CD4-positive, CD25-positive, alpha-beta regulatory T cell (primary cell): ENCODE measurements at regions not wholly inside any gene's neighbourhood (a gene's known extent, or its start where the extent isn't known, plus 50 kb on each side); places are given as distances from the start of the nearest gene placed in this dataset.

Experiments
- ATAC-seq, 2 donors: fragments of 150-1000 bp; cut with Tn5 transposase; one replicate each; pipeline ENCODE4 v1.10.0; 2021; ENCODE audit warnings: low read depth in 2 of 2, moderate number of reproducible peaks in 2 of 2, moderate library complexity in 1 of 2
- DNase-seq, 3 donors: peaks; one replicate each; pipeline versions ENCODE4 v3.0.0 to v3.0.0-alpha.2; 2012 to 2022; ENCODE audit warnings: mixed read lengths in 1 of 3
- H3K27ac ChIP-seq: one replicate; pipeline ENCODE4 v1.7.0; 2013; ENCODE audit warnings: mild to moderate bottlenecking, low read length; ENCODE audit not compliant: insufficient read depth, poor library complexity, severe bottlenecking
- H3K27me3 ChIP-seq: one replicate; pipeline ENCODE4 v1.7.0; 2013; ENCODE audit warnings: low read length; ENCODE audit not compliant: control insufficient read depth, insufficient read depth
- H3K36me3 ChIP-seq: one replicate; pipeline ENCODE4 v1.7.0; 2013; ENCODE audit warnings: mild to moderate bottlenecking, low read length, moderate library complexity; ENCODE audit not compliant: control insufficient read depth, insufficient read depth
- H3K4me1 ChIP-seq: 2 replicates; pipeline ENCODE4 v1.7.0; 2013; ENCODE audit warnings: mild to moderate bottlenecking, low read length; ENCODE audit not compliant: insufficient read depth, control insufficient read depth, poor library complexity, severe bottlenecking
- H3K4me3 ChIP-seq: one replicate; pipeline ENCODE4 v1.7.0; 2013; ENCODE audit warnings: low read depth, mild to moderate bottlenecking, low read length, moderate library complexity
- H3K9me3 ChIP-seq, 2 experiments: 1 replicate in 1 of 2; 2 replicates in 1 of 2; pipeline ENCODE4 v1.7.0; 2013; ENCODE audit warnings: low read length in 2 of 2, mild to moderate bottlenecking in 1 of 2, moderate library complexity in 1 of 2; ENCODE audit not compliant: control insufficient read depth in 2 of 2
- H3K27ac Mint-ChIP-seq, 3 donors: one replicate each; pipeline ENCODE4 v1.8.0; 2020 to 2022; ENCODE audit warnings: mild to moderate bottlenecking in 3 of 3, mixed read lengths in 3 of 3, moderate library complexity in 2 of 3
- H3K27me3 Mint-ChIP-seq: one replicate; pipeline ENCODE4 v1.8.0; 2022; ENCODE audit warnings: mild to moderate bottlenecking, mixed read lengths
- H3K36me3 Mint-ChIP-seq: one replicate; pipeline ENCODE4 v1.8.0; 2020; ENCODE audit warnings: mixed read lengths
- H3K4me1 Mint-ChIP-seq, 4 donors: one replicate each; pipeline ENCODE4 v1.8.0; 2020 to 2022; ENCODE audit warnings: mixed read lengths in 4 of 4, mild to moderate bottlenecking in 1 of 4
- H3K4me3 Mint-ChIP-seq, 4 donors: one replicate each; pipeline ENCODE4 v1.8.0; 2020 to 2022; ENCODE audit warnings: mild to moderate bottlenecking in 4 of 4, mixed read lengths in 4 of 4, moderate library complexity in 3 of 4
- H3K9me3 Mint-ChIP-seq, 7 donors: one replicate each; pipeline ENCODE4 v1.8.0; 2020 to 2022; ENCODE audit warnings: mixed read lengths in 7 of 7, mild to moderate bottlenecking in 3 of 7, moderate library complexity in 2 of 7

GRCh38 chr3:55247666-55248065 lies 239.4 kb downstream of the WNT5A start:
- H3K9me3 ChIP-seq: no peaks in the 10 kb centered on the region
- no peaks in the 10 kb centered on the region for H3K36me3 Mint-ChIP-seq
- ATAC-seq (no peak), DNase-seq (no peak)
- H3K4me1 ChIP-seq: no peaks in the 10 kb centered on the region
- no peak overlapping the region for H3K27ac Mint-ChIP-seq
- H3K27me3 Mint-ChIP-seq: no peaks in the 10 kb centered on the region
- no peak overlapping the region for H3K4me3 ChIP-seq
- H3K36me3 ChIP-seq: no peaks in the 10 kb centered on the region
- H3K9me3 Mint-ChIP-seq: peaks cover 3 to 13% (median 5%) of the 10 kb centered on the region in 7 donors
- H3K27ac ChIP-seq: no peak overlapping the region
- H3K4me3 Mint-ChIP-seq: no peak overlapping the region
- H3K27me3 ChIP-seq: no peaks in the 10 kb centered on the region
- H3K4me1 Mint-ChIP-seq: no peaks in the 10 kb centered on the region

- H3K9me3 ChIP-seq: no peaks in the 10 kb centered on the region
- no peak overlapping the region for H3K27ac Mint-ChIP-seq
- no peak for ATAC-seq
- no peak overlapping the region for H3K4me3 Mint-ChIP-seq
- H3K27ac ChIP-seq: no peak overlapping the region
- peaks cover 2 to 11% (median 6%) of the 10 kb centered on the region in 7 donors for H3K9me3 Mint-ChIP-seq
- H3K27me3 Mint-ChIP-seq: no peaks in the 10 kb centered on the region
- H3K4me1 Mint-ChIP-seq: no peaks in the 10 kb centered on the region
- no peak for DNase-seq
- H3K4me3 ChIP-seq: no peak overlapping the region
- no peaks in the 10 kb centered on the region for H3K36me3 Mint-ChIP-seq
- H3K4me1 ChIP-seq: no peaks in the 10 kb centered on the region
- H3K27me3 ChIP-seq: no peaks in the 10 kb centered on the region
- no peaks in the 10 kb centered on the region for H3K36me3 ChIP-seq
Observed at GRCh38 chr3:55246033-55246432, 241.1 kb downstream of the WNT5A start.

GRCh38 chr3:55245351-55245750 lies 241.8 kb downstream of the WNT5A start:
- Mint-ChIP-seq H3K27me3 (no peaks in the 10 kb centered on the region), H3K36me3 (no peaks in the 10 kb centered on the region), H3K4me1 (no peaks in the 10 kb centered on the region), H3K4me3 (no peak overlapping the region), H3K27ac (no peak overlapping the region), H3K9me3 (peaks cover 2 to 11% (median 7%) of the 10 kb centered on the region in 7 donors)
- H3K4me1 ChIP-seq: no peaks in the 10 kb centered on the region
- ATAC-seq (no peak), DNase-seq (no peak)
- no peaks in the 10 kb centered on the region for H3K9me3 ChIP-seq
- H3K36me3 ChIP-seq: no peaks in the 10 kb centered on the region
- no peak overlapping the region for H3K4me3 ChIP-seq
- no peak overlapping the region for H3K27ac ChIP-seq
- H3K27me3 ChIP-seq: no peaks in the 10 kb centered on the region

- Histone ChIP-seq H3K27ac (no peak overlapping the region), H3K9me3 (no peaks in the 10 kb centered on the region), H3K36me3 (no peaks in the 10 kb centered on the region), H3K27me3 (no peaks in the 10 kb centered on the region), H3K4me3 (no peak overlapping the region), H3K4me1 (no peaks in the 10 kb centered on the region)
- Mint-ChIP-seq H3K27ac (no peak overlapping the region), H3K4me3 (no peak overlapping the region), H3K9me3 (peaks cover 0 to 8% (median 5%) of the 10 kb centered on the region in 7 donors), H3K36me3 (no peaks in the 10 kb centered on the region), H3K4me1 (no peaks in the 10 kb centered on the region), H3K27me3 (no peaks in the 10 kb centered on the region)
- ATAC-seq (no peak), DNase-seq (no peak)
Observed at GRCh38 chr3:55244247-55244646, 242.9 kb downstream of the WNT5A start.

- no peak overlapping the region for H3K27ac Mint-ChIP-seq
- Histone ChIP-seq H3K27me3 (no peaks in the 10 kb centered on the region), H3K4me3 (no peak overlapping the region), H3K27ac (no peak overlapping the region), H3K4me1 (no peaks in the 10 kb centered on the region), H3K9me3 (no peaks in the 10 kb centered on the region), H3K36me3 (no peaks in the 10 kb centered on the region)
- no peaks in the 10 kb centered on the region for H3K4me1 Mint-ChIP-seq
- no peaks in the 10 kb centered on the region for H3K27me3 Mint-ChIP-seq
- H3K36me3 Mint-ChIP-seq: no peaks in the 10 kb centered on the region
- DNase-seq (no peak), ATAC-seq (no peak)
- peaks cover 0 to 7% (median 2%) of the 10 kb centered on the region in 7 donors for H3K9me3 Mint-ChIP-seq
- no peak overlapping the region for H3K4me3 Mint-ChIP-seq
Observed at GRCh38 chr3:55243678-55244077, 243.4 kb downstream of the WNT5A start.

- no peak overlapping the region for H3K27ac ChIP-seq
- no peaks in the 10 kb centered on the region for H3K9me3 ChIP-seq
- Mint-ChIP-seq H3K27me3 (no peaks in the 10 kb centered on the region), H3K36me3 (no peaks in the 10 kb centered on the region), H3K27ac (no peak overlapping the region), H3K4me3 (no peak overlapping the region), H3K4me1 (no peaks in the 10 kb centered on the region), H3K9me3 (peaks cover 0 to 5% (median 1%) of the 10 kb centered on the region in 7 donors)
- no peak for ATAC-seq
- H3K36me3 ChIP-seq: no peaks in the 10 kb centered on the region
- DNase-seq: no peak
- no peaks in the 10 kb centered on the region for H3K4me1 ChIP-seq
- no peak overlapping the region for H3K4me3 ChIP-seq
- no peaks in the 10 kb centered on the region for H3K27me3 ChIP-seq
Observed at GRCh38 chr3:55242921-55243320, 244.2 kb downstream of the WNT5A start.

GRCh38 chr3:55241098-55241497 lies 246.0 kb downstream of the WNT5A start:
- H3K4me1 Mint-ChIP-seq: no peaks in the 10 kb centered on the region
- H3K4me3 Mint-ChIP-seq: no peak overlapping the region
- DNase-seq: no peak

GRCh38 chr3:55235416-55235815 lies 251.7 kb downstream of the WNT5A start:
- no peaks in the 10 kb centered on the region for H3K4me1 Mint-ChIP-seq
- no peak for ATAC-seq
- H3K9me3 Mint-ChIP-seq: peaks cover 1 to 26% (median 3%) of the 10 kb centered on the region in 7 donors
- H3K36me3 Mint-ChIP-seq: no peaks in the 10 kb centered on the region
- Histone ChIP-seq H3K27me3 (no peaks in the 10 kb centered on the region), H3K36me3 (no peaks in the 10 kb centered on the region), H3K4me3 (no peak overlapping the region), H3K27ac (no peak overlapping the region), H3K9me3 (no peaks in the 10 kb centered on the region), H3K4me1 (no peaks in the 10 kb centered on the region)
- no peak overlapping the region for H3K4me3 Mint-ChIP-seq
- H3K27me3 Mint-ChIP-seq: no peaks in the 10 kb centered on the region
- H3K27ac Mint-ChIP-seq: no peak overlapping the region
- DNase-seq: no peak

More at GRCh38 chr3:55241098-55241497, 246.0 kb downstream of the WNT5A start:
- Mint-ChIP-seq H3K27ac (no peak overlapping the region), H3K36me3 (no peaks in the 10 kb centered on the region), H3K27me3 (no peaks in the 10 kb centered on the region), H3K9me3 (peaks cover 0 to 8% (median 3%) of the 10 kb centered on the region in 7 donors)
- Histone ChIP-seq H3K36me3 (no peaks in the 10 kb centered on the region), H3K9me3 (no peaks in the 10 kb centered on the region), H3K27me3 (no peaks in the 10 kb centered on the region), H3K4me3 (no peak overlapping the region), H3K4me1 (no peaks in the 10 kb centered on the region), H3K27ac (no peak overlapping the region)
- no peak for ATAC-seq
